Activated effector memory CD4-positive, alpha-beta T cell treated with Interleukin-2 at 50 U/mL for 16 hours (primary cell): ENCODE measurements at regions not wholly inside any gene's neighbourhood (a gene's known extent, or its start where the extent isn't known, plus 50 kb on each side); places are given as distances from the start of the nearest gene placed in this dataset.

ENCODE experiments used
- DNase-seq: peaks from one replicate; pipeline ENCODE4 v3.0.0-alpha.2; 2020

- DNase-seq = no peak
Observed at GRCh38 chr6:154561750-154562149, 51.3 kb upstream of the CNKSR3 start.

DNA sequence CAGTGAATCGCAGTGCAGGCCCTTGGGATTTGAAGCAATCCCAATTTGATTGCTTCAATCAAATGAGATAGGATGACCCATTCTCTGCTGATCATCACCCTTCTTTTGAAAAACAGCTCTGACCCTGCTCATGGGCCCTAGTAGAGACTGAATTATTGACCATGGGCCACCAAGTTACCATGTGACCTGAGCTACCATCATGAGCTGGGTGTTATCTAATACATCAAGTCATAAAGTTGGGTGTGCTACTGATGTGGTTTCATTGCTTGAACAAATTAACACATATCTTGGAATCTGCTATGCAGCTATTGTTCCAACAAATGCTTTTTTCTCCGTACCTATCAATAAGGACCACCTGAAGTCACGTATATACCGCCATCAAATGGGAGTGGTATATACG is 54.8 kb upstream of the CNKSR3 start:
- no peak for DNase-seq

GRCh38 chr6:154566866-154567265 is 56.4 kb upstream of the CNKSR3 start:
- no peak for DNase-seq

- DNase-seq = no peak
Observed at GRCh38 chr6:154567695-154568220, 57.3 kb upstream of the CNKSR3 start.

DNA sequence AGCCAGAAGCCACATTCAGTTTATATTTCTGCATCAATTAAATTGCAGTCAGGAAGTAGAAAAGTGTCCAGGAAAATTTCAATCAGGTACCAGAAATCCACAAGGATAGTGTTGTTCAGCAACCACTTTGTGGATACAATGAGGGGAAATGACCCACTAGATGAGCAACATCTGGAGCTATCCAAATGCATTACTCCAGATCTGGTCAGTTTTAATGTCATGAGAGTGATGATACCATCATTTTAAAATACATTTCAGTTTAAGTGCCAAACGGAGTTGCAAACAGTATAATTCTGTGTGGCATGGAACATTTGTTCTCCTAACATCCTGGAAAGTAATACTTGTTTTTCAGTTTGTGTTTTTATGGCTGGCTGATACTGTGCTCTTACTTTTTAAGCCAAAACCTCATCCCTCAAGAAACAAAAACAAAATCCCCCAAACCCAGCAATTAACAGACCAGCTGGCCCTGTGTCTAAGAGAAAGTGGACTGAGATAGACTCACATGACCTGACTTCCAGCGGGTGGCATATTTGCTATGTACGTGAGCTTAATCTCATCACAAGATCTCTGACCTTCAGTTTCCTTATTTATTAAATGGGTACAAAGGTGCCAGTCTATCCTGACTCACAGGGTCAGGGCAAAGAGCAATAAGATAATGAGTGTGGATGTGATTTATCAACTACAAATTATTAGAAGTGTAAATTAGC is 58.8 kb upstream of the CNKSR3 start:
- DNase-seq = no peak

GRCh38 chr6:154570505-154570904 is 60.0 kb upstream of the CNKSR3 start:
- DNase-seq = no peak

GRCh38 chr6:154572556-154572955 is 62.1 kb upstream of the CNKSR3 start:
- DNase-seq = no peak

DNA sequence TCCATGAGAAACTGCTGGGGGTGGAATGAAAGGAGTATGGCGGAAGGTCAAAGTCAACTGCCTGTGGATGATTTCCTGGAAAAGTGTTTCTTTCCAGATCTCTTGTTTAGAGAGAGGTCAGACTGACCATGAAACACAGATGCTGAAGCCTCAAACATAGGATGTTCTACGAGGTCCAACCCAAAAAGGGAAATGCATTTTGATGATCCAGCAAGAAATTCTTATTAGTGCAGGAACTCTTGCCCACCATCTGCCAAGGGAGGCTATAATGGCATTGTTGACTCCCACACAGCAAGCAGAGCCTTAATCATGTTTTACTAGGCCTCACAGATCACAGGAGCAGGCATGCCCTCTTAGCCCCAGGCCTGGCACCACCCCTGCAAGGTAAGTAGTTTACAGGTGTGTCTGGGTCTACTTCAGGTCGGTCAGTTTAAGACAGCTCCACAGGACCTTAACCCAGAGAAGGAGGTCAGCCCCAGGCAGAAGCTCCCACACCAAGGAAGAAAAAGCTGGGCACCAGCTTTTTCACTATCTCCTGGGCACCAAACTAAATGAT is 67.6 kb upstream of the CNKSR3 start:
- no peak for DNase-seq

DNA sequence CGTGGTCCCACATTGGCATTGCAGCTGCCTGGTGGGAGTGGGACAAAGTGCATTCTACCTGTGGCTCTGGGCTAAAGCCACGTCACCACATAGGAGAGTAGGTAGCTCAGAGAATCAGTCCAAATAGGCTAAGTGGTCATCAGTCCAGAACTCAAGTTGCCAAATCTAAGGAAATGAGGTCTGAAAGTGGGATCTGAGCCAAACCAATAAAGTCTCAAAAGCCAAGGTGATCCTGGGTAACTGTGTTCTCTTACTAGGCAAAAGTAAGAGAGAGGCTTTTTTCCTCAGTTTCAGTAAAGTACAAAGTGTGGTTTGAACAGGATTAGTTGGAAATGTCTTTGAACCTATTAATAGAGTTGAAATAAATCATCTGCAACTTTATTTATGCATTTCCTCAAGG is 68.6 kb upstream of the CNKSR3 start:
- no peak for DNase-seq

GRCh38 chr6:154579485-154579884 is 69.0 kb upstream of the CNKSR3 start:
- DNase-seq = no peak

DNA sequence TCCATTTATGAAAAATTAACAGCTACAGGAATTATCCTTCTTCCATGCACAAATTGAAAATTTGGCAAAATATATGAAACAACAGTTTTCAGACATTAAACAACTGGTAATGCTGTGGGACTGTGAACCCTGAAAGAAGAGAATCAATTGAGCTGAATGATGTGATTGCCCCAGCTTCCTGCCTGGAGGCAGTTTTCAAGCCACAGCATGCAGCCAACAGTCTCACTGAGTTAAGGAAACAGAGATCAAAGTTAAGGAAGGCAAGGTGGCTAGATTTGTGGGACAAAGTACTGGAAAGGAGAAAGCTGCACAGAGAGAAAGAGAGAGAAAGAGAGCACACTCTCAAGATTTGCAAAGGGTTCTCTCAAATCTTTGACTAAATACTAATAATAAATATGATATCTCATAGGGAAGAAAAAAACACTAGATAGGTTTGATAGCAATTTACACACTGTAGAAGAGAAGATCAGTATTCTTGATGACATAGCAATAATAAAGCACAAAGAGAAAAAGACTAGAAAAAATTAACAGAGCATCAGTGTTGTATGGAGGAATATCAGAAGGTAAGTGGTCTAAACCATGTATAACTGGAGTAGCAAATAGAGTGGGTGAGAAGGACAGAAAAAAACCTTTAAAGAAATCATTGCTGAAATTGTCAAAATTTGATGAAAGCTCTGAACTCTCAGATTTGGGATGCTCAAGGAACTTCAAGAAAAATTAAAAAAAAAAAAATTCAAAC is 70.1 kb upstream of the CNKSR3 start:
- no peak for DNase-seq

DNA sequence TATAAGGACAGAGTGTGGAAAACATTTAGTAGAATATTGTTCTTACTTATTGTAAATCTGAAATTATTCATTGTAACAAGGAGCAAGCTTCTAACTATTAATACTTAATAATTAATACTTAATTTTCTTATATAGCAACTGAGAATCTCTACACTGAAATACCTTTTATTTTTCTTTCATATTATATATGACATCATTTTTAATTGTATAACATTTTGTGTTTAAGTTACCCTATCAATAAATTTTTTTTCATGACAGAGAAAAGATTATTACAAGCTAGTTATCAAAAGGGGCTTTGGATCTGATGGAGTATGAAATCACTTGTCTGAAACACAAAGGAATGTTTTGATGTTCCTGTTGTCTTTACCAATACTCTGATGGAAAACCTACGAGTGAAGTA is 72.2 kb upstream of the CNKSR3 start:
- DNase-seq = no peak

GRCh38 chr6:154583546-154584188 is 73.2 kb upstream of the CNKSR3 start:
- DNase-seq = no peak

DNA sequence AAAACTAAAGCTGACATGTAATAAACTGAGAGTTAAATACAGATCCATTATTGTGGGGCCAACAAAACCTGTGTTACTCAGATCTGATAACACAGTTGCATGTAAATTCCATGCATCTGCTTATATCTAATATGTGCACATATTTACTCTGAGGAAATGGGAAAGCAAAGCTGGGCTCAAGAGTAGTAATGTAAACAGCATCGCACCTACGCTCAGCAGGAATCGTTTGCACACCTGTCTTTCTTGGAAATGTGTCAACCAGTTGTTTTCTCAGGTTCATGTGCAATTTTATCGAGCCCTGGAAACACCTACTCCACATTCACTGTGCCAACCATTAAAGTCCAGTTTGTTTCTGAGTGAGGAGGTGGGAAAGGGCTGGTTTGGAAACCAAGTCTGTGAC is 80.3 kb upstream of the CNKSR3 start:
- no peak for DNase-seq

DNA sequence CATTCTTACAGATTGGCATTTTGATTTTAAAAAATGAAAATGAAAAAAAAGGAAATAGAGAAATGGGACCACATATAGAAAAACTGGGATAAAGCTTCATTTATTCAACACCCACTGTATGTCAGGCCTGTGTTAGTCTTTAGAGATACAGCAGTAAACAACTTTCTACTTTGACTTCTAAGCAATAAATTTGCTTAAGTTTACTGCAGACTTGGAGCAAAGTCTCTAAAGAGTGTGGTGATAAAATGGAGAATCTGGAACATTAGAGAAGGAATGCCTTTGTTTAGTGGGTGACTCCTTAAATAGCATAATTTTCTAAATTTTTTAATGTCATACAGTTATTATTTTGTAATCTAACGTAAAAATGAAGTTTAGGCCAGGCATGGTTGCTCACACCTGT is 80.7 kb upstream of the CNKSR3 start:
- DNase-seq = no peak

DNA sequence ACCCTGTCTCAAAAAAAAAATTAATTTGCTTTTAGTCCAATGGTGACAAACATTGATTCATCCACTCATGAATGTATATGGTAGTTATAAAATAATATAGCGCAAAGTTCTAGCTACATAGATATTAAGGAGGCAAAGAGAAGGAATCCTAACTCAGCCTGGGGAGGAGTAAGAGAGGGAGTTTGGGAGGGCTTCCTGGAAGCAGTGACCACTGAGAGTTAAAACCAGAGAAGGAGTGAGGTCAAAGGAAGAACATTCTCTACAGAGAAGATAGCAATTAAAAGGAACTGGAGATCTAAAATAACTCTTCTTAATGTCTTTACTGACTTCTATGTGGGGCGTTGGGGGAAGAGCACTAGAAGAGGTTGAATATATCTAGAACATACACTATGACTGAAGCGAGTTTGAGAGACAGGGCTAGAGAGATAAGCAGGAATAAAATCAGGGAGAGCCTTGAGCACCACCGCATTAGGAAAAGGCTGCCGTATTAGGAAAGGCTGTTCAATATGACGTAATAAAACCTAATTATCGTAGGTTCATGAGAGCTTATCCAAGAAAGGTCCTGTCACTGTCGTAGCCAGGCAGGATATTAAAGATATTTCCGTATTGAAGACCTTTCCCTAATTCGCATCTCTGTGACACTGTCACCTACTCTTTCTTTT is 81.8 kb upstream of the CNKSR3 start:
- no peak for DNase-seq

DNA sequence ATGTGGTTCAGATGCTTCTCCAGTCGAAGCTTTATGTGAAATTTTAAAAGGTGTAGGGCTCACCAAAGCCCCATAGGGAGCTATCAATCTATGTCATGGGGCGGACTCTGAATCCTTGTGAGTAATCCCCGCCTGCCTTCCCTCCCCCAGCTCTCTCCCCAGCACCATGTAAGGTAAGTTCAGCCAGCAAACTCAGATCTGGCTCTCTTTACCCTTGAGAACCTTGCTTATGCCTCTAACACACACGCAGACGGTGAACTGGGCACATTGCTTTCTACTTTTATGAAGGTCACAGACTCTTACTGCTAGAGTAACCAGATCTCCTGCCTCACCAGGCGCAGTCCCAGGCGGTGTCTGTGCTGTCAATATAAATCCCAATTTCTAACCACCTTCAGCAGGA is 82.6 kb upstream of the CNKSR3 start:
- DNase-seq = no peak

GRCh38 chr6:154594496-154595198 is 84.2 kb upstream of the CNKSR3 start:
- DNase-seq = no peak

GRCh38 chr6:154595538-154595937 is 85.1 kb upstream of the CNKSR3 start:
- DNase-seq = no peak

GRCh38 chr6:154596009-154596408 is 85.5 kb upstream of the CNKSR3 start:
- DNase-seq = no peak

- no peak for DNase-seq
Observed at GRCh38 chr6:154596701-154597100, 86.2 kb upstream of the CNKSR3 start.

DNA sequence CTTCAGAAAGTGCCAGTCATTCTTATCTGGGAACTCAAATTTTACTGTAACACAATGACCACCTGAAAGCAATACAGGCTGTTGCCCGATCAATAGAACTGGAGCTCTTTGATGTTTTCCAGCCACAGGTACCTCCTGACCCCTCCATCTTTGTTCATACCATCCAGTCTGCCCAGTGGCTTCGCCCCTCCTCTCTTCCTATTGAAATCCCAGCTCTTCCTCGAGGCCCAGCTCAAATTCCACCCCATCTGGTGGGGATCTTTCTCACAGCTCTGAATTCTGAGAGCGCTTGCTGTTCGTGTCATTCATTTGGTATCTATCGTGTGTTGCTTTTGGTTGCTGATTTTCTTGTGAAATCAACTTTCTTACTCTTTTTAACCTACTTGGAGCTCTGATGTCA is 87.9 kb upstream of the CNKSR3 start:
- DNase-seq = no peak
